ENCODE measurements at regions not wholly inside any gene's neighbourhood (a gene's known extent, or its start where the extent isn't known, plus 50 kb on each side); places are given as distances from the start of the nearest gene placed in this dataset.

DNA sequence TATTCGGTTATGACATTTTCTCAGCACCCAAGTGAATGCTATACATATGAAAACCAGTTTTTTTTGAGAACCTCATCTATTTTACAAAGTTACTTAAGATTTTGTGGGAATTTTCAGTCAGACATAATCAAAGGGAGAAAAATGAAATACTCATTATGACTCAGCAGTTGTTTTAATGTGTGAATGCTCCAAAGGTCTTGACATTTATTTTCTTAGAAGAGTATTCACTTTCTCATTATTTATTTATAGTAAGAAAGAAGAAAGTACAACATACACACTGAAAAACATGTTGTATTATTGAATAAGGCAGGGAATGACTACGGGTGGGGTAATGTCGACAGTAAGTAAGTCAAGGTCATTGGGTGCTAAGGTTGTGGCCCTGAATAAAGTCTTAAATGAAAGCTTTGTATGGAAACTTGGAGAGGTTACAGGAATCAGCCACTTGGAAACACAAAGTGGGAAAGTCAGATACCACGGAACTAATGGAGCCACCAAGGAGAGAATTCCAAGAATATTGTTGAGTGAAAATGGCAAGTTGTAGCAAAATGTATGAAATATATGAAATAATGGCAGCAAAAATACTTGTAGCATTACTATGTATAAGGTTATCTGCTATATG, 844.5 kb downstream of the TBL1XR1 start:
- Histone ChIP-seq H3K9me3 (replicated peaks; ENCODE audit: control insufficient read depth, insufficient read depth, low read depth, low read length) (no peaks in the 10 kb centered on the region), H3K4me1 (replicated peaks in 1 of 2; ENCODE audit: control insufficient read depth in 2 of 2, insufficient read depth in 2 of 2, low read length in 2 of 2) (no peaks in the 10 kb centered on the region), H3K27ac (ENCODE audit: extremely low read depth, low read depth, low read length) (0 out of 3 replicates have a peak overlapping the region, but pooled peaks have one; percentile 10), H3K36me3 (ENCODE audit: control insufficient read depth, insufficient read depth, low read length) (no peaks in the 10 kb centered on the region), H3K4me3 (no peak overlapping the region), H3K4me2 (ENCODE audit: insufficient read depth, low read length) (no peak overlapping the region), H3K79me2 (ENCODE audit: control insufficient read depth, insufficient read depth, low read length) (no peaks in the 10 kb centered on the region), H3K9ac (ENCODE audit: insufficient read depth in 1 of 2, low read depth in 2 of 2, low read length in 2 of 2) (no peak overlapping the region), H3K9me1 (ENCODE audit: control insufficient read depth, insufficient read depth, low read length) (no peaks in the 10 kb centered on the region), H4K20me1 (replicated peaks; ENCODE audit: control insufficient read depth, insufficient read depth, low read length) (no peaks in the 10 kb centered on the region), H3K27me3 (ENCODE audit: control insufficient read depth in 2 of 2, insufficient read depth in 2 of 2, low read length in 2 of 2) (no peaks in the 10 kb centered on the region), H2AFZ (ENCODE audit: low read depth, low read length) (no peak overlapping the region)
- ATAC-seq (no peak), DNase-seq (ENCODE audit: extremely low read depth in 1 of 4, low spot score in 3 of 4) (no peak), FAIRE-seq (no peak)
- TF ChIP-seq NFE2 (IDR thresholded peaks at IDR 0.05; ENCODE audit: low read depth) (0 out of 2 replicates have a peak, but pooled peaks have one; percentile 10), ETV5 (CRISPR knock-in tag; IDR thresholded peaks at IDR 0.05; ENCODE audit: low read depth) (no peak), NFE2L1 (tag; IDR thresholded peaks at IDR 0.05; ENCODE audit: borderline replicate concordance, low read depth) (peak; percentile 73), RBM34 (IDR thresholded peaks at IDR 0.05; ENCODE audit: borderline replicate concordance, insufficient read depth, low read length) (no peak), MAFG (tag; conservative IDR thresholded peaks at IDR 0.05) (peak; percentile 83), ZNF316 (IDR thresholded peaks at IDR 0.05) (peak; percentile 66), MAFK (IDR thresholded peaks at IDR 0.05; ENCODE audit: low read length) (peak; percentile 26; the same call in 1 of the 2 replicates), C11orf30 (IDR thresholded peaks at IDR 0.05; ENCODE audit: low read depth) (peak; percentile 38)
- in situ Hi-C loops (cut with MboI): no loop called here
- intact Hi-C loops (cut with micrococcal nuclease): no loop called here
- CTCF ChIA-PET (ENCODE audit: low intra/inter-chr PET ratio): no interaction called here
- POLR2A ChIA-PET: no interaction called here
- no TSS peak for BruUV-seq (replicated peaks)
- 0% methylated on average over 4 of the region's 4 CpGs for WGBS (ENCODE audit: insufficient coverage, low coverage, missing lambda C conversion rate)

Measured in K562 (cell line).